HG03045 (cell line): ENCODE measurements at regions not wholly inside any gene's neighbourhood (a gene's known extent, or its start where the extent isn't known, plus 50 kb on each side); places are given as distances from the start of the nearest gene placed in this dataset.

Experiments used
- ATAC-seq: cut with Tn5 transposase; IDR thresholded peaks from one replicate; pipeline ENCODE4 v1.9.1; 2021; ENCODE audit warnings: mild to moderate bottlenecking, moderate library complexity; ENCODE audit not compliant: unreplicated experiment

- no peak for ATAC-seq
Observed at GRCh38 chr4:62209757-62210485, 1009.8 kb downstream of the ADGRL3 start.

DNA sequence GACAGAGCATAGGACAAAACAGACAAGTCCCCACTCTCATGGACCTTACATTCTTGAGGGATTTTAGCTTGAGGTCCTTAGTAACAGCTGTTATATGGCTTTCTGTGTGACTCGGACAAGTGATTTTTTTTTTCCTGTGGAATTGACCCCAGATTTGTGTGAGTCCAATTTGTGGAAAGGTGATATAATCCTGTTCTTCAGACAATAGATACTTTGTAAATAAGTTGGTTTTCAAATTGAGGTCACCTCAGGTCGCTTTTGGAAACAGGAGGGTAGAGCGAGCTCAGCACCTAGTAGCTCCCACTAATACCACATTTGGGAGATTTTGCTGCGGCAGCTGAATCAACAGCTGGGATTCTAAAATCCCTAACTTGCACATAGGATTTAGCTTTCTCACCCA lies 1008.8 kb downstream of the ADGRL3 start:
- no peak for ATAC-seq

- ATAC-seq = no peak
Observed at GRCh38 chr4:62204136-62204535, 1004.0 kb downstream of the ADGRL3 start.

- no peak for ATAC-seq
Observed at GRCh38 chr4:62199291-62199810, 999.2 kb downstream of the ADGRL3 start.

DNA sequence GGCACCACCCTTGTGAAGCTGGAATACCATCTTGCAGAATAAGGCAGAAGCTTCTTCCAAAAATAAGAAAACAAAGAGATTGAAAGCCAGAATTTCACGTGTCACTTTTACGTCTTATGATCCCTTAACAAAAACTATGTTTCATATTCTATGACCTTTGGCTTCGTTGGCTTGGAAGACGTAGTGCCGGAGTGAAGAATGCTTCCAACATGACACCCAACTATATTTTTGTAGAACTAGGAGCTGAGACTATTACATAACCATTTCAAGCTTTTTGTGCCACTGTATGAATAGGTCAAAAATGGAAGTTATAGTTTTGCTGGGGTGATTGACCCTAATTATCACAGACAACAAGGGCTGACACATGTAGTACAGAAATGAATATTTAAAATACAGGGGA lies 996.2 kb downstream of the ADGRL3 start:
- ATAC-seq = no peak

- no peak for ATAC-seq
Observed at GRCh38 chr4:62194342-62194741, 994.2 kb downstream of the ADGRL3 start.

DNA sequence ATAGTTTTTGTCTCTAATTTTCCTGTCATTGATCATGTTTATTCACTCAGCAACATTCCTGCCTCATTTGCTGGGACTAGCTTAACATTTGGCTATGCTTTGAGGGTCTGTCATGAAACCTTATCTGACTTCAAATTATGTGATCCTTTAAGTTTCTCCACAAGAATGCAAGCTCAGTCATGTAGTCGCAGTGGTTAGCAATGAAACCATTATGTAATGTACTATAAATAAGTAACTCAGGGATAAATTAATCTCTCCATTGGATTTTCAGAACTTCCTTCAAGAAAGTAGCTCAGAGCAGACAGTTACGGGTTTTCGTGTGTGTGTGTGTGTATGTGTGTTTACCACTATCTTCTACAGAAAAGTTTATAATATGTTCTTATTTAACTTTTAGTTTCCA lies 993.6 kb downstream of the ADGRL3 start:
- no peak for ATAC-seq

DNA sequence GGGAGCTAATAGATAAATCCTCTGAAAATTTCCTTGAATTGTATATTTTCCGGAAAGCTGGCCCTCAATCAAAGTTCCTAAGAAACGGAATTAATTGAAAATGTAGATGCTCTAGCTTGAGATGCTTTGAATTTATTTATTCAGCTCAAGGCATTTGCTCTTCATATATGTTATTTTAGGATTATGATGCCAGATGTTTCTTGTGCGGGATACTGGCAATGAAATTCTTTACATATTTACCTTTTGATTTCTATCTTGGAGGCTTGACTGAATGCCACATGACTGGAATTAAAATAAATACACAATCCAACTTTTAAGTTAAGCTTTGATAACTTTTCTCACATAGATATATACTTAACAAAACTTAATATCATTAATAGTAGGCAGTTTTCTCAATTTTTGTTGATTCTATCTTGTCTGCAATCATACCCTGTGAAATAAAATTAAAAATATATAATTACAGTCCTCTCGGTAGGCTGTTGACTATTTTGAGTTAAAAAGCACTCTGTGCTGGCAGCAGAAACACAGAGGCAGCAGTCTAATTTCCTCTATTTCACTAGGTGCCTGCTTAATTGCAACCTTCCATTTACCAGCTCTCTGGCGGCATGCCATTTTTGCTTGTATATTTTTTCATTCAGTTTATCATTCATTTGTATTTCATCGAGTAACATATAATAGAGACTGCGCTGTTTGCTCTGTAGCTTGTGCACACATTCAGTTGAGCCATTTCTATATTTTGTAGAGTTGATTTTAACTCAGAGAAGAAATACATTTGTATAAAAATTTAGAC lies 991.5 kb downstream of the ADGRL3 start:
- ATAC-seq = no peak

DNA sequence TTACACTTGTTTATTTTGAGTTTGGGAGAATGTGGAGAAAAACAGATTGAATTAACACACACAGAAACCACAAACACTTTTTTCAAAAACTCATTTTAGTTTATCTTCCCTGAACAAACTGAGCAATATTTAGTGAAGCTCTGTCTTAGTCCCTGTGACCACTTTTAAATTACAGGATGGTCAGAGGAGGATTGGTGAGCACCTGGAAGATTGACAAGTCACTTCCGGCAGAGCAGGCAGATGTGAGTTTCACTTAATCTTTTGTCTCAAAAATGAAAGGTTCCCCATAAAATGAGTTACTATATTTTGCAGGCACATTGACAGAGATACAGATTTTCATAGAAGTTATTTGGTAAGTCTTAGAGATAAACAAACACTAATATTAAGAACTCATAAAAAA lies 970.1 kb downstream of the ADGRL3 start:
- ATAC-seq = no peak

- ATAC-seq = no peak
Observed at GRCh38 chr4:62168681-62169080, 968.6 kb downstream of the ADGRL3 start.

DNA sequence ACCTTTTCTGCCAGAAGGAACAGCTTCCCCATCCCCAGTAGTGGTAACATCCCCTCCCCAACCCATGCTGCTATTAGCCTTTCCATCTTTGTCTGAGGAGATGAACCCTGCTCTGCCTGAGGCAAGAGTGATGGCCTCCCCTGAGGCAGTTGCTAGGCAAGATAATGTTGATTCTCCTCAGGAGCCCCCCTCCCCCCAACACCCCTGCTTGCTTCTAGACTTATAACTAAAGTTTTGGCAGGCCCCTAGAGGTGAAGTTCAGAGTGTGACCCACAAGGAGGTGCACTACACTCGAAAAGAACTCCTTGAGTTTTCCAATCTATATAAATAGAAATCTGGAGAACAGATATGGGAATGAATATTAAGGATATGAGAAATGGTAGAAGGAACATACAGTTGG lies 962.5 kb downstream of the ADGRL3 start:
- no peak for ATAC-seq

DNA sequence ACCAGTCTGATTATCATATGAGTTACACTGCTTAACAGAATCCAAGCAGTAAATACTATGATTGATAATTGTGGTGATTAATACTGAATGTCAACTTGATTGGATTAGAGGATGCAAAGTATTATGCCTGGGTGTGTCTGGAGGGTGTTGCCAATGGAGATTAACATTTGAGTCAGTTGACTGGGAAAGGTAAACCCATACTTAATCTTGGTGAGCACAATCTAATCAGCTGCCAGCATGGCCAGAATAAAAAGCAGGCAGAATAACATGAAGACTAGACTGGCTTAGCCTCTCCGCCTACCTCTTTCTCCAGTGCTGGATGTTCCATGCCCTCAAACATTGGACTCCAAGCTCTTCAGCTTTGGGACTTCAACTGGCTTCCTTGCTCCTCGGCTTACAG lies 961.3 kb downstream of the ADGRL3 start:
- no peak for ATAC-seq

DNA sequence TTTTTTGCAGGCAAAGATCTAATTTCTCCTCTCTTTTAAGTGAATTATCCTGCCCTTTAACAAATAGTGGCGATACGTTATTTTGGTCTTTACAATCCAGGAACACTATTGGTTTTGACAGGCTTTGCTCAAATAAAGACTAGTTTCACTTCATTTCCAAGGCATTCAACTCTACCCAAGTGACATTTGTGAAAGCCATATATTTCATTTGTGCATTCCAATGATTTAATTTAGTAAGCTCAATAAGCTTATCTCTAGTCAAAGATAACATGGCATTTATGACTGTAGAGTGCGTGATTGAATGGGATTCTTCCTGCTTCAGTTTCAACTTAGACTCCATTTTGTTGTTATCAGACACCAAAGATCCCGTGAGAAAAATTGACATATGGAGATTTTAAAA lies 959.8 kb downstream of the ADGRL3 start:
- ATAC-seq = no peak

DNA sequence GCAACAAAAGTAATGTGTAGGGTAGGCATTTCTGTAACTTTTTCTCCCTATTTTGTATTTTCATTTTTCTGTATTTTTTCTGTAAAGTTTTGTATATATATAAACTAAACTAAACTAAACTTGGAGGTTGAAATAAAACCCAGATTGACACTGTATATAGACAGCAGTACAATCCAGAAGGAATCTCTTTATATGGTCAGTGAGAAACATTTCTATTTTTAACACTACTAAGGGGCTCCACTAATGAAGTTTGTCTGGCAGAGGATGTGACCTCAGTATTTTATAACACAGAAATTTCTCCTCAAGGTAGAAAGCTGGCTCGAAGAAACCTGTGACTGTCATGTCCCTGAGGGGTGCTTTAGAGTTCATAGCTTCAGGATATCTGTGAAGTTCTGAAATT lies 959.2 kb downstream of the ADGRL3 start:
- no peak for ATAC-seq

DNA sequence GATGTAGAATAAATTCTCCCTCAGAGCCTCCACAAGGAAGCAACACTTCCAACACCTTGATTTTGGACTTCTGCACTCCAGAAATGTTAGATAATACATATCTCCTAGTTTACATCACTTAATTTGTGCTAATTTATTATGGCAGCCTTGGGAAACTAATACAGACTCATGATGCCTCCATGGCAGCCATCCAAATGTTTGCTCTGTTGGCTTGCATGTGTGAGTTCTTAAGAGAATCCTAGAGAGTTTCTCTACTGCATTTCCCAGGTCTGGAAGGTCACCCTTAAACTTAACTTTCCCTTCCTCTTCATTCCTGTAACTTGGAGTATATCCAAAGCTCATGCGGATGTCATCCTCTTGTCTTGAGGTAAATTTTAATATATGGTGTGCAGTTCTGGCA lies 956.1 kb downstream of the ADGRL3 start:
- ATAC-seq = no peak

GRCh38 chr4:62145276-62145675 lies 945.1 kb downstream of the ADGRL3 start:
- ATAC-seq = no peak

DNA sequence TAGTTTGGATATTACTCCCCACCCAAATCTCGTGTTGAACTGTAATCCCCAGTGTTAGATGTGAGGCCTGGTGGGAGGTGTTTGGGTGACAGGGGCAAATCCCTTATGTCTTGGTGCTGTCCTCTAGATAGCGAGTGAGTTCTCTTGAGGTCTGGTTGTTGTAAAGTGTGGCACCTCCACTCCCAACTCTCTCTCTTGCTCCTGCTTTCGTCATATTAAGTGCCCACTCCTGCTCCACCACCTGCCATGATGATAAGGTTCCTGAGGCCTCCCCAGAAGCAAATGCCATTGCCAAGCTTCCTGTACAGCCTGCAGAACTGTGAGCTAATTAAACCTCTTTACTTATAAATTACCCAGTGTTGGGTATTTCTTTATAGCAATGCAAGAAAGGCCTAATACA lies 944.3 kb downstream of the ADGRL3 start:
- ATAC-seq = no peak

GRCh38 chr4:62135565-62136156 lies 935.5 kb downstream of the ADGRL3 start:
- no peak for ATAC-seq

GRCh38 chr4:62133977-62134376 lies 933.9 kb downstream of the ADGRL3 start:
- ATAC-seq = no peak

- ATAC-seq = no peak
Observed at GRCh38 chr4:62133101-62133897, 933.2 kb downstream of the ADGRL3 start.

- no peak for ATAC-seq
Observed at GRCh38 chr4:62131049-62131448, 930.9 kb downstream of the ADGRL3 start.
